Motor neuron (in vitro differentiated cells): ENCODE measurements at regions not wholly inside any gene's neighbourhood (a gene's known extent, or its start where the extent isn't known, plus 50 kb on each side); places are given as distances from the start of the nearest gene placed in this dataset.
"Not testable (repeated sequence)": the region's sequence is repeated elsewhere in the genome, so short reads cannot be mapped to it uniquely, and the experiment has no call there.

ENCODE experiments used
- ATAC-seq, 8 experiments: fragments of 200-7000 bp; cut with Tn5 transposase; replicated peaks in 6 of 8; 2 replicates each; pipeline ENCODE4 v1.8.0; 2021; ENCODE audit warnings: mild to moderate bottlenecking in 8 of 8, moderate library complexity in 8 of 8
- H3K27ac ChIP-seq, 2 donors: fragments of 250-450 bp; sonication (Bioruptor Pico); 2 replicates each; pipeline ENCODE4 v1.9.0; 2021; ENCODE audit warnings: antibody characterized with exemption in 2 of 2, mild to moderate bottlenecking in 2 of 2, moderate library complexity in 1 of 2
- H3K4me1 ChIP-seq, 2 donors: fragments of 250-450 bp; sonication (Bioruptor Pico); replicated peaks in 1 of 2; 2 replicates each; pipeline ENCODE4 v1.6.1; 2021; ENCODE audit warnings: antibody characterized with exemption in 2 of 2, mild to moderate bottlenecking in 2 of 2, moderate library complexity in 1 of 2
- H3K4me3 ChIP-seq, 5 donors: fragments of 250-450 bp; sonication (Bioruptor Pico); 2 replicates each; pipeline ENCODE4 v1.9.0; 2021; ENCODE audit warnings: antibody characterized with exemption in 5 of 5, mild to moderate bottlenecking in 5 of 5, moderate library complexity in 4 of 5
- WGBS, 10 experiments: fragments of 450-650 bp; shearing (Covaris generic); methylation state at CpG; one replicate each; pipeline ENCODE4 v1.0.0; 2022; 5-methylcytosine and 5-hydroxymethylcytosine counted together
- in situ Hi-C, 9 experiments: fragments of 400-800 bp; cut with MboI; loops; one replicate each; pipeline ENCODE4 v1.15.0; 2021; ENCODE audit warnings: low sequenced_read_pairs in 9 of 9, low pct_unique_long_range_greater_than_20kb in 2 of 9; ENCODE audit not compliant: unreplicated experiment in 9 of 9

- Histone ChIP-seq H3K4me3 (no peak overlapping the region), H3K4me1 (peaks cover 3 to 6% of the 10 kb centered on the region in 2 donors), H3K27ac (no peak overlapping the region)
- peak in 1 of 8 experiments; percentile 67 for ATAC-seq
- 20 to 93% (median 72%) methylated on average over 1 to 5 of the region's 5 CpGs for WGBS, 10 experiments
- in situ Hi-C loops, result no loop called here
These were observed 82.6 kb upstream of the UBE2E1 start for GRCh38 chr3:23723141-23723540.

GRCh38 chr3:23723930-23724329 is 81.8 kb upstream of the UBE2E1 start:
- ATAC-seq, result no peak
- no peak overlapping the region for H3K4me3 ChIP-seq
- in situ Hi-C loops, result no loop called here

GRCh38 chr3:23726811-23727548 is 78.8 kb upstream of the UBE2E1 start:
- in situ Hi-C loops, result no loop called here
- no peak overlapping the region for H3K4me3 ChIP-seq
- WGBS, 10 experiments, result 72 to 100% (median 91%) methylated on average over 2 to 5 of the region's 5 CpGs; no CpG with 5 or more reads in 2 of the 10 experiments
- no peak overlapping the region for H3K27ac ChIP-seq
- ATAC-seq, result no peak
- peaks cover 3 to 6% of the 10 kb centered on the region in 2 donors for H3K4me1 ChIP-seq

More at GRCh38 chr3:23723930-23724329, 81.8 kb upstream of the UBE2E1 start:
- Histone ChIP-seq H3K4me1 (peaks cover 3 to 6% of the 10 kb centered on the region in 2 donors), H3K27ac (no peak overlapping the region)

GRCh38 chr3:23728601-23729117 is 77.1 kb upstream of the UBE2E1 start:
- ATAC-seq, result peak in 4 of 8 experiments; percentile 36 to 55 (median 44)
- peaks cover 0 to under 1% of the 10 kb centered on the region in 2 donors for H3K4me1 ChIP-seq
- in situ Hi-C loops, result no loop called here
- 61 to 100% (median 80%) methylated on average over 1 to 4 of the region's 4 CpGs; no CpG with 5 or more reads in 5 of the 10 experiments for WGBS, 10 experiments
- no peak overlapping the region for H3K4me3 ChIP-seq
- H3K27ac ChIP-seq, result no peak overlapping the region

- in situ Hi-C loops, H3K27ac ChIP-seq, H3K4me3 ChIP-seq, ATAC-seq, H3K4me1 ChIP-seq: not testable (repeated sequence)
- 33 to 100% (median 87%) methylated on average over 1 to 4 of the region's 6 CpGs; no CpG with 5 or more reads in 4 of the 10 experiments for WGBS, 10 experiments
These were observed 76.4 kb upstream of the UBE2E1 start for GRCh38 chr3:23729362-23729761.

- H3K4me3 ChIP-seq, result no peak overlapping the region
- no peak for ATAC-seq
- peaks cover 13 to 25% of the 10 kb centered on the region in 2 donors for H3K4me1 ChIP-seq
- in situ Hi-C loops, result no loop called here
- no peak overlapping the region for H3K27ac ChIP-seq
- 86 to 100% (median 96%) methylated on average over 1 to 3 of the region's 3 CpGs; no CpG with 5 or more reads in 4 of the 10 experiments for WGBS, 10 experiments
These were observed 71.3 kb upstream of the UBE2E1 start for GRCh38 chr3:23734481-23734880.

- Histone ChIP-seq H3K4me1 (peaks cover 13 to 30% of the 10 kb centered on the region in 2 donors), H3K27ac (no peak overlapping the region), H3K4me3 (no peak overlapping the region)
- in situ Hi-C loops, result no loop called here
- ATAC-seq, result no peak
- WGBS, 10 experiments, result 31 to 95% (median 70%) methylated on average over 1 to 3 of the region's 3 CpGs; no CpG with 5 or more reads in 2 of the 10 experiments
These were observed 70.7 kb upstream of the UBE2E1 start for GRCh38 chr3:23735062-23735461.

- ATAC-seq, result peak in 6 of 8 experiments; percentile 51 to 89 (median 69)
- Histone ChIP-seq H3K4me1 (peaks cover 13 to 34% of the 10 kb centered on the region in 2 donors), H3K27ac (peak overlapping the region in 1 of 2 donors; percentile 32), H3K4me3 (no peak overlapping the region)
- WGBS, 10 experiments, result 28 to 83% (median 63%) methylated on average over 1 to 5 of the region's 8 CpGs
- in situ Hi-C loops, result no loop called here
These were observed 70.0 kb upstream of the UBE2E1 start for GRCh38 chr3:23735535-23736326.

GRCh38 chr3:23738944-23739343 is 66.8 kb upstream of the UBE2E1 start:
- no peak for ATAC-seq
- Histone ChIP-seq H3K4me3 (no peak overlapping the region), H3K27ac (no peak overlapping the region), H3K4me1 (peaks cover 18 to 48% of the 10 kb centered on the region in 2 donors)
- in situ Hi-C loops, result no loop called here
- WGBS, 10 experiments, result 43 to 100% (median 80%) methylated on average over 1 to 3 of the region's 3 CpGs; no CpG with 5 or more reads in 2 of the 10 experiments

GRCh38 chr3:23739536-23739935 is 66.2 kb upstream of the UBE2E1 start:
- in situ Hi-C loops, result no loop called here
- 0 to 80% (median 7%) methylated on average over 1 of the region's 1 CpG; no CpG with 5 or more reads in 4 of the 10 experiments for WGBS, 10 experiments
- H3K27ac ChIP-seq, result no peak overlapping the region
- peaks cover 18 to 48% of the 10 kb centered on the region in 2 donors for H3K4me1 ChIP-seq
- H3K4me3 ChIP-seq, result no peak overlapping the region
- peak in 7 of 8 experiments; percentile 24 to 80 (median 74) for ATAC-seq

- H3K4me3 ChIP-seq, result no peak overlapping the region
- peak in 3 of 8 experiments; percentile 18 to 23 (median 20) for ATAC-seq
- H3K4me1 ChIP-seq, result peaks cover 11 to 41% of the 10 kb centered on the region in 2 donors
- in situ Hi-C loops, result no loop called here
- 0 to 100% (median 88%) methylated on average over 1 of the region's 2 CpGs; no CpG with 5 or more reads in 4 of the 10 experiments for WGBS, 10 experiments
- H3K27ac ChIP-seq, result no peak overlapping the region
These were observed 65.2 kb upstream of the UBE2E1 start for GRCh38 chr3:23740517-23740965.

GRCh38 chr3:23741036-23741706 is 64.6 kb upstream of the UBE2E1 start:
- in situ Hi-C loops, result no loop called here
- 35 to 93% (median 79%) methylated on average over 1 to 6 of the region's 7 CpGs; no CpG with 5 or more reads in 3 of the 10 experiments for WGBS, 10 experiments
- ATAC-seq, result peak in 3 of 8 experiments; percentile 58 to 90 (median 71)
- H3K4me3 ChIP-seq, result no peak overlapping the region
- H3K4me1 ChIP-seq, result peaks cover 7 to 41% of the 10 kb centered on the region in 2 donors
- no peak overlapping the region for H3K27ac ChIP-seq
